IMR-90 (cell line): ENCODE measurements at regions not wholly inside any gene's neighbourhood (a gene's known extent, or its start where the extent isn't known, plus 50 kb on each side); places are given as distances from the start of the nearest gene placed in this dataset.

Source experiments
- ATAC-seq: fragments of 200-7000 bp; cut with Tn5 transposase; 2 replicates; pipeline ENCODE4 v1.9.1; 2020; ENCODE audit warnings: low read depth, mild to moderate bottlenecking, moderate library complexity
- BruUV-seq: library from RNA; stranded (reverse); fragments of 400-500 nt; replicated peaks from 2 replicates; lab custom pipeline; 2021; lab: Mats Ljungman, UMichigan
- CTCF ChIA-PET: fragments of 300-600 bp; formaldehyde crosslinking; extraction: SDS; loops from one replicate; lab custom pipeline; 2021; ENCODE audit warnings: antibody characterized with exemption; lab: Yijun Ruan, JAX
- POLR2A ChIA-PET: fragments of 300-600 bp; sonication (Branson Sonifier 250); formaldehyde crosslinking; loops from one replicate; lab custom pipeline; 2022; ENCODE audit warnings: antibody characterized with exemption; ENCODE audit not compliant: unreplicated experiment; lab: Charles Lee
- DNase-seq: peaks from one replicate; pipeline ENCODE4 v3.0.0; 2013
- H2AFZ ChIP-seq: replicated peaks from 2 replicates; pipeline ENCODE3; 2013; ENCODE audit warnings: low read length, mild to moderate bottlenecking; ENCODE audit not compliant: poor library complexity
- H2AK5ac ChIP-seq: 2 replicates; pipeline ENCODE4 v1.6.1; 2013; ENCODE audit warnings: low read depth, low read length, inconsistent platforms
- H2AK9ac ChIP-seq: replicated peaks from 2 replicates; pipeline ENCODE3; 2013; ENCODE audit warnings: mild to moderate bottlenecking, low read depth, low read length, moderate library complexity; ENCODE audit not compliant: poor library complexity
- H2BK120ac ChIP-seq: 2 replicates; pipeline ENCODE4 v1.6.1; 2013; ENCODE audit warnings: low read depth, low read length, inconsistent platforms
- H2BK15ac ChIP-seq: 3 replicates; pipeline ENCODE4 v1.6.1; 2013; ENCODE audit warnings: low read depth, low read length, inconsistent platforms
- H2BK20ac ChIP-seq: 2 replicates; pipeline ENCODE4 v1.6.1; 2013; ENCODE audit warnings: low read depth, mild to moderate bottlenecking, inconsistent platforms, low read length, moderate library complexity
- H2BK5ac ChIP-seq: 2 replicates; pipeline ENCODE4 v1.6.1; 2013; ENCODE audit warnings: mild to moderate bottlenecking, low read depth, low read length, inconsistent platforms; ENCODE audit not compliant: poor library complexity, severe bottlenecking
- H3K14ac ChIP-seq: replicated peaks from 2 replicates; pipeline ENCODE4 v1.6.1; 2013; ENCODE audit warnings: low read depth, low read length, inconsistent platforms
- H3K18ac ChIP-seq: 2 replicates; pipeline ENCODE4 v1.6.1; 2013; ENCODE audit warnings: low read depth, low read length, control low read depth
- H3K23ac ChIP-seq: 2 replicates; pipeline ENCODE4 v1.6.1; 2013; ENCODE audit warnings: low read depth, low read length, inconsistent platforms
- H3K27ac ChIP-seq: 2 replicates; pipeline ENCODE4 v1.5.1; 2013; ENCODE audit warnings: mild to moderate bottlenecking, control low read depth, low read length; ENCODE audit not compliant: insufficient read depth
- H3K27me3 ChIP-seq: 2 replicates; pipeline ENCODE4 v1.6.1; 2013; ENCODE audit warnings: low read length; ENCODE audit not compliant: control insufficient read depth, insufficient read depth
- H3K36me3 ChIP-seq: 2 replicates; pipeline ENCODE4 v1.6.1; 2013; ENCODE audit warnings: low read length, mixed read lengths; ENCODE audit not compliant: control insufficient read depth, insufficient read depth
- H3K4ac ChIP-seq: 2 replicates; pipeline ENCODE4 v1.6.1; 2013; ENCODE audit warnings: low read depth, low read length, inconsistent platforms
- H3K4me1 ChIP-seq: 2 replicates; pipeline ENCODE4 v1.6.1; 2013; ENCODE audit warnings: low read length, mixed read lengths; ENCODE audit not compliant: control insufficient read depth, insufficient read depth
- H3K4me2 ChIP-seq: 2 replicates; pipeline ENCODE4 v1.6.1; 2013; ENCODE audit warnings: low read depth, mild to moderate bottlenecking, control low read depth, low read length, moderate library complexity
- H3K4me3 ChIP-seq: 2 replicates; pipeline ENCODE4 v1.5.1; 2013; ENCODE audit warnings: low read depth, mild to moderate bottlenecking, control low read depth, low read length, moderate library complexity; ENCODE audit not compliant: insufficient read depth
- H3K56ac ChIP-seq: 2 replicates; pipeline ENCODE4 v1.6.1; 2013; ENCODE audit warnings: low read length, inconsistent platforms; ENCODE audit not compliant: insufficient read depth; ENCODE audit errors: extremely low read depth
- H3K79me1 ChIP-seq, 2 experiments: 2 replicates each; pipeline ENCODE4 v1.6.1; 2013; ENCODE audit warnings: low read length in 2 of 2, inconsistent platforms in 1 of 2, low read depth in 1 of 2
- H3K9ac ChIP-seq: 2 replicates; pipeline ENCODE4 v1.6.1; 2013; ENCODE audit warnings: low read depth, low read length, control low read depth
- H3K9me1 ChIP-seq: 2 replicates; pipeline ENCODE4 v1.6.1; 2013; ENCODE audit warnings: low read length, inconsistent platforms; ENCODE audit not compliant: insufficient read depth
- H3K9me3 ChIP-seq: 2 replicates; pipeline ENCODE4 v1.6.1; 2013; ENCODE audit warnings: low read length; ENCODE audit not compliant: control insufficient read depth, insufficient read depth
- H4K20me1 ChIP-seq: 2 replicates; pipeline ENCODE4 v1.6.1; 2013; ENCODE audit warnings: low read length, inconsistent platforms; ENCODE audit not compliant: insufficient read depth
- H4K5ac ChIP-seq: 2 replicates; pipeline ENCODE4 v1.6.1; 2013; ENCODE audit warnings: mild to moderate bottlenecking, low read depth, low read length, control low read depth
- H4K8ac ChIP-seq, 2 experiments: 2 replicates each; pipeline ENCODE4 v1.6.1; 2013; ENCODE audit warnings: low read depth in 2 of 2, low read length in 2 of 2, control low read depth in 1 of 2, inconsistent platforms in 1 of 2
- H4K91ac ChIP-seq: 2 replicates; pipeline ENCODE4 v1.6.1; 2013; ENCODE audit warnings: low read depth, low read length, inconsistent platforms; ENCODE audit not compliant: insufficient read depth
- BHLHE40 ChIP-seq: fragments of 150-350 bp; IDR thresholded peaks from 2 replicates; pipeline ENCODE4 v1.6.1; 2016; ENCODE audit warnings: mild to moderate bottlenecking, low read depth, low read length
- CEBPB ChIP-seq: IDR thresholded peaks from 2 replicates; pipeline ENCODE4 v1.6.1; 2012; ENCODE audit warnings: low read depth, low read length, improper control_type of control experiment
- CHD1 ChIP-seq: IDR thresholded peaks from 2 replicates; pipeline ENCODE4 v1.6.1; 2012; ENCODE audit warnings: low read depth, low read length, improper control_type of control experiment
- FOS ChIP-seq: fragments of 150-350 bp; IDR thresholded peaks from 2 replicates; pipeline ENCODE4 v1.6.1; 2016; ENCODE audit warnings: low read depth, low read length
- MAFK ChIP-seq: IDR thresholded peaks from 2 replicates; pipeline ENCODE4 v1.6.1; 2012; ENCODE audit warnings: low read depth, low read length, improper control_type of control experiment
- MAZ ChIP-seq: IDR thresholded peaks from 2 replicates; pipeline ENCODE4 v1.6.1; 2012; ENCODE audit warnings: low read depth, mild to moderate bottlenecking, low read length, improper control_type of control experiment, moderate library complexity, borderline replicate concordance
- MXI1 ChIP-seq: IDR thresholded peaks from 2 replicates; pipeline ENCODE4 v1.6.1; 2012; ENCODE audit warnings: low read depth, mild to moderate bottlenecking, low read length, moderate library complexity, borderline replicate concordance
- NFE2L2 ChIP-seq: fragments of 150-350 bp; IDR thresholded peaks from 2 replicates; pipeline ENCODE4 v1.6.1; 2016; ENCODE audit warnings: low read depth, mild to moderate bottlenecking, low read length
- POLR2A ChIP-seq: IDR thresholded peaks from 2 replicates; pipeline ENCODE4 v1.6.1; 2012; ENCODE audit warnings: mild to moderate bottlenecking, low read depth, low read length
- RAD21 ChIP-seq: IDR thresholded peaks from 2 replicates; pipeline ENCODE4 v1.6.1; 2012; ENCODE audit warnings: low read length, improper control_type of control experiment
- RCOR1 ChIP-seq: IDR thresholded peaks from 2 replicates; pipeline ENCODE4 v1.6.1; 2012; ENCODE audit warnings: mild to moderate bottlenecking, low read length, improper control_type of control experiment; ENCODE audit not compliant: insufficient replicate concordance
- RFX5 ChIP-seq: IDR thresholded peaks from 2 replicates; pipeline ENCODE4 v1.8.0; 2012; ENCODE audit warnings: low read depth, mild to moderate bottlenecking, low read length, moderate library complexity
- SMC3 ChIP-seq: fragments of 150-350 bp; IDR thresholded peaks from 2 replicates; pipeline ENCODE4 v1.6.1; 2016; ENCODE audit warnings: low read depth, mild to moderate bottlenecking, antibody characterized with exemption, low read length, moderate library complexity
- WGBS, 2 experiments: methylation state at CpG; one replicate each; pipeline versions ENCODE4 v1.1.5 to v1.1.7; 2013; ENCODE audit warnings: missing lambda C conversion rate in 2 of 2; ENCODE audit not compliant: insufficient read length in 1 of 2; ENCODE audit errors: extremely low coverage in 2 of 2; 5-methylcytosine and 5-hydroxymethylcytosine counted together
- dilution Hi-C: fragments of 300-500 bp; cut with HindIII; formaldehyde crosslinking; loops from one replicate; pipeline ENCODE4 v1.14.3; 2018; ENCODE audit warnings: low sequenced_read_pairs; ENCODE audit not compliant: unreplicated experiment
- in situ Hi-C: fragments of 300-500 bp; cut with MboI; formaldehyde crosslinking; loops from 3 replicates; pipeline ENCODE4 v1.14.3; 2019; ENCODE audit warnings: low sequenced_read_pairs, inconsistent platforms, mixed read lengths
- intact Hi-C: fragments of 100-400 bp; cut with micrococcal nuclease; formaldehyde crosslinking; loops from 2 replicates; pipeline ENCODE4 v1.10.0; 2022
- TF ChIP-seq, protein P1 (sequence below): fragments of 150-350 bp; IDR thresholded peaks from 2 replicates; pipeline ENCODE4 v1.6.1; 2016; ENCODE audit warnings: low read depth, mild to moderate bottlenecking, low read length, moderate library complexity, borderline replicate concordance
- TF ChIP-seq, protein P2 (sequence below): conservative IDR thresholded peaks from 2 replicates; pipeline ENCODE4 v1.5.1; 2012; ENCODE audit warnings: mild to moderate bottlenecking, low read depth, low read length, improper control_type of control experiment
- TF ChIP-seq, protein P3 (sequence below): fragments of 150-350 bp; IDR thresholded peaks from 2 replicates; pipeline ENCODE4 v1.6.1; 2017; ENCODE audit warnings: mild to moderate bottlenecking, antibody characterized with exemption, low read length, low read depth

DNA sequence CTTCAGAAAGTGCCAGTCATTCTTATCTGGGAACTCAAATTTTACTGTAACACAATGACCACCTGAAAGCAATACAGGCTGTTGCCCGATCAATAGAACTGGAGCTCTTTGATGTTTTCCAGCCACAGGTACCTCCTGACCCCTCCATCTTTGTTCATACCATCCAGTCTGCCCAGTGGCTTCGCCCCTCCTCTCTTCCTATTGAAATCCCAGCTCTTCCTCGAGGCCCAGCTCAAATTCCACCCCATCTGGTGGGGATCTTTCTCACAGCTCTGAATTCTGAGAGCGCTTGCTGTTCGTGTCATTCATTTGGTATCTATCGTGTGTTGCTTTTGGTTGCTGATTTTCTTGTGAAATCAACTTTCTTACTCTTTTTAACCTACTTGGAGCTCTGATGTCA lies 87.9 kb upstream of the CNKSR3 start:
- ATAC-seq: no peak
- Histone ChIP-seq H3K23ac (no peak overlapping the region), H4K5ac (no peak overlapping the region), H4K91ac (no peak overlapping the region), H2BK15ac (no peak overlapping the region), H2AFZ (no peak overlapping the region), H3K4me3 (no peak overlapping the region), H2BK20ac (no peak overlapping the region), H3K4me2 (no peak overlapping the region), H3K79me1 (no peaks in the 10 kb centered on the region), H3K56ac (no peak overlapping the region), H3K36me3 (no peaks in the 10 kb centered on the region), H3K9me3 (no peaks in the 10 kb centered on the region), H2AK5ac (no peak overlapping the region), H4K20me1 (no peaks in the 10 kb centered on the region), H3K4ac (no peak overlapping the region), H3K27me3 (no peaks in the 10 kb centered on the region), H2AK9ac (no peak overlapping the region), H2BK120ac (no peak overlapping the region), H3K9me1 (no peaks in the 10 kb centered on the region), H3K4me1 (no peaks in the 10 kb centered on the region; the same call in 1 of the 2 replicates), H2BK5ac (no peak overlapping the region), H3K27ac (no peak overlapping the region), H3K9ac (no peak overlapping the region), H3K18ac (no peak overlapping the region), H4K8ac (no peak overlapping the region), H3K14ac (no peak overlapping the region)
- CTCF ChIA-PET: interaction anchor here (0.7 to 1.1 kb wide), 2 partner anchors 10 to 11 kb away, joined by 3 to 6 read pairs; no protein-coding TSS in a partner anchor
- dilution Hi-C loops (no loop called here), in situ Hi-C loops (no loop called here), intact Hi-C loops (no loop called here)
- DNase-seq: no peak
- WGBS, 2 experiments: 100% methylated on average over 1 of the region's 6 CpGs; no CpG with 5 or more reads in 1 of the 2 experiments
- POLR2A ChIA-PET: no interaction called here
- TF ChIP-seq, protein P1, sequence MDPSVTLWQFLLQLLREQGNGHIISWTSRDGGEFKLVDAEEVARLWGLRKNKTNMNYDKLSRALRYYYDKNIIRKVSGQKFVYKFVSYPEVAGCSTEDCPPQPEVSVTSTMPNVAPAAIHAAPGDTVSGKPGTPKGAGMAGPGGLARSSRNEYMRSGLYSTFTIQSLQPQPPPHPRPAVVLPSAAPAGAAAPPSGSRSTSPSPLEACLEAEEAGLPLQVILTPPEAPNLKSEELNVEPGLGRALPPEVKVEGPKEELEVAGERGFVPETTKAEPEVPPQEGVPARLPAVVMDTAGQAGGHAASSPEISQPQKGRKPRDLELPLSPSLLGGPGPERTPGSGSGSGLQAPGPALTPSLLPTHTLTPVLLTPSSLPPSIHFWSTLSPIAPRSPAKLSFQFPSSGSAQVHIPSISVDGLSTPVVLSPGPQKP: no peak
- TF ChIP-seq SMC3: no peak
- TF ChIP-seq, protein P2, sequence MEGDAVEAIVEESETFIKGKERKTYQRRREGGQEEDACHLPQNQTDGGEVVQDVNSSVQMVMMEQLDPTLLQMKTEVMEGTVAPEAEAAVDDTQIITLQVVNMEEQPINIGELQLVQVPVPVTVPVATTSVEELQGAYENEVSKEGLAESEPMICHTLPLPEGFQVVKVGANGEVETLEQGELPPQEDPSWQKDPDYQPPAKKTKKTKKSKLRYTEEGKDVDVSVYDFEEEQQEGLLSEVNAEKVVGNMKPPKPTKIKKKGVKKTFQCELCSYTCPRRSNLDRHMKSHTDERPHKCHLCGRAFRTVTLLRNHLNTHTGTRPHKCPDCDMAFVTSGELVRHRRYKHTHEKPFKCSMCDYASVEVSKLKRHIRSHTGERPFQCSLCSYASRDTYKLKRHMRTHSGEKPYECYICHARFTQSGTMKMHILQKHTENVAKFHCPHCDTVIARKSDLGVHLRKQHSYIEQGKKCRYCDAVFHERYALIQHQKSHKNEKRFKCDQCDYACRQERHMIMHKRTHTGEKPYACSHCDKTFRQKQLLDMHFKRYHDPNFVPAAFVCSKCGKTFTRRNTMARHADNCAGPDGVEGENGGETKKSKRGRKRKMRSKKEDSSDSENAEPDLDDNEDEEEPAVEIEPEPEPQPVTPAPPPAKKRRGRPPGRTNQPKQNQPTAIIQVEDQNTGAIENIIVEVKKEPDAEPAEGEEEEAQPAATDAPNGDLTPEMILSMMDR: no peak
- TF ChIP-seq POLR2A: no peak
- TF ChIP-seq CEBPB: no peak
- no peak for TF ChIP-seq RFX5
- no peak for TF ChIP-seq FOS
- no peak for TF ChIP-seq MAFK
- no peak for TF ChIP-seq MAZ
- no peak for TF ChIP-seq CHD1
- no peak for TF ChIP-seq MXI1
- no peak for TF ChIP-seq NFE2L2
- TF ChIP-seq, protein P3, sequence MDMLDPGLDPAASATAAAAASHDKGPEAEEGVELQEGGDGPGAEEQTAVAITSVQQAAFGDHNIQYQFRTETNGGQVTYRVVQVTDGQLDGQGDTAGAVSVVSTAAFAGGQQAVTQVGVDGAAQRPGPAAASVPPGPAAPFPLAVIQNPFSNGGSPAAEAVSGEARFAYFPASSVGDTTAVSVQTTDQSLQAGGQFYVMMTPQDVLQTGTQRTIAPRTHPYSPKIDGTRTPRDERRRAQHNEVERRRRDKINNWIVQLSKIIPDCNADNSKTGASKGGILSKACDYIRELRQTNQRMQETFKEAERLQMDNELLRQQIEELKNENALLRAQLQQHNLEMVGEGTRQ: no peak
- no peak for TF ChIP-seq RCOR1
- TF ChIP-seq RAD21: no peak
- TF ChIP-seq BHLHE40: no peak
- BruUV-seq: no TSS peak
